ENCODE measurements at regions not wholly inside any gene's neighbourhood (a gene's known extent, or its start where the extent isn't known, plus 50 kb on each side); places are given as distances from the start of the nearest gene placed in this dataset.

DNA sequence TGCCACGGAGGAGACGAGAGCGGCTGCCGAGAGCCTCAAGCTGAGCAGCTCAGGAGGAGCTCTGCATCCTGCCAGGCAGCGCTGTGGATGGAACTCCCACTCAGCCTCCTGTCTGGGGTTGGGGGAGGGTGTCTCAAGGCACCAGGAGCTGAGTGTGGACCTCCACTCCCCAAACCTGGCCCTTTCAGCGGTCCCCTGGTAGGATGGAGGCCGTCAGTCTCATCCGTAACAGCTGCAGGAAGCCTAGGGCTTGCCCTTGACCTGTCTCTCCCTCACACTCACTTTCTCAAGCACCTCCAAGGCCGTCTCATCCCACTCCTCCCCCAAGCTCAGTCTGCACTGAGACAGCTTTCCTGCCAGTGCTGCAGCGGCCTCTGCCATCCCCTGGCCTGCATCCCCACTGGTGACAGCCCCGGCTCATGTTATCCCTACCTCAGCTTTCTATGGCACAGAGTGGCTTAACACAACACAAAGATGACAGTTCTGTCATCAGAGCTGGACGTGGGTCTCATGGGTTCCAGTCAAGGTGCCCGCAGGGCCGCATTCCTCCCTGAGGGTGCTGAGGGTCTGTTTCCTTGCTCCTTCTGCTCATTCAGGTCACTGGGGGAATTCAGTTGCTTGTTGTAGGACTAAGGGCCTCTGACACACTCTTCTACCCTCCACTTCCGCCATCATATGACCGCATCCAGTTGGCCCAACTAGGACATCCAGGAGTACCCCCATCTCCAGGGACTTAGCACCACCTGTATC is 341.9 kb upstream of the B3GAT1 start:
- TF ChIP-seq, protein P1, sequence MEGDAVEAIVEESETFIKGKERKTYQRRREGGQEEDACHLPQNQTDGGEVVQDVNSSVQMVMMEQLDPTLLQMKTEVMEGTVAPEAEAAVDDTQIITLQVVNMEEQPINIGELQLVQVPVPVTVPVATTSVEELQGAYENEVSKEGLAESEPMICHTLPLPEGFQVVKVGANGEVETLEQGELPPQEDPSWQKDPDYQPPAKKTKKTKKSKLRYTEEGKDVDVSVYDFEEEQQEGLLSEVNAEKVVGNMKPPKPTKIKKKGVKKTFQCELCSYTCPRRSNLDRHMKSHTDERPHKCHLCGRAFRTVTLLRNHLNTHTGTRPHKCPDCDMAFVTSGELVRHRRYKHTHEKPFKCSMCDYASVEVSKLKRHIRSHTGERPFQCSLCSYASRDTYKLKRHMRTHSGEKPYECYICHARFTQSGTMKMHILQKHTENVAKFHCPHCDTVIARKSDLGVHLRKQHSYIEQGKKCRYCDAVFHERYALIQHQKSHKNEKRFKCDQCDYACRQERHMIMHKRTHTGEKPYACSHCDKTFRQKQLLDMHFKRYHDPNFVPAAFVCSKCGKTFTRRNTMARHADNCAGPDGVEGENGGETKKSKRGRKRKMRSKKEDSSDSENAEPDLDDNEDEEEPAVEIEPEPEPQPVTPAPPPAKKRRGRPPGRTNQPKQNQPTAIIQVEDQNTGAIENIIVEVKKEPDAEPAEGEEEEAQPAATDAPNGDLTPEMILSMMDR (IDR thresholded peaks at IDR 0.05; ENCODE audit: extremely low read depth, insufficient read depth, missing control alignments): no peak
- no peak for DNase-seq (ENCODE audit: low spot score)
- in situ Hi-C loops (cut with MboI; ENCODE audit: low pct_unique_long_range_greater_than_20kb, low sequenced_read_pairs, unreplicated experiment): no loop called here

GRCh38 chr11:134752964-134753770 is 341.1 kb upstream of the B3GAT1 start:
- in situ Hi-C loops (cut with MboI; ENCODE audit: low pct_unique_long_range_greater_than_20kb, low sequenced_read_pairs, unreplicated experiment): no loop called here
- TF ChIP-seq, protein P1 (IDR thresholded peaks at IDR 0.05; ENCODE audit: extremely low read depth, insufficient read depth, missing control alignments): no peak
- DNase-seq (ENCODE audit: low spot score): no peak

- in situ Hi-C loops (cut with MboI; ENCODE audit: low pct_unique_long_range_greater_than_20kb, low sequenced_read_pairs, unreplicated experiment): no loop called here
- TF ChIP-seq, protein P1 (IDR thresholded peaks at IDR 0.05; ENCODE audit: extremely low read depth, insufficient read depth, missing control alignments): no peak
- DNase-seq (ENCODE audit: low spot score): no peak
Measured at GRCh38 chr11:134752526-134752925, 340.5 kb upstream of the B3GAT1 start.

GRCh38 chr11:134751766-134752165 is 339.7 kb upstream of the B3GAT1 start:
- TF ChIP-seq, protein P1 (IDR thresholded peaks at IDR 0.05; ENCODE audit: extremely low read depth, insufficient read depth, missing control alignments): no peak
- in situ Hi-C loops (cut with MboI; ENCODE audit: low pct_unique_long_range_greater_than_20kb, low sequenced_read_pairs, unreplicated experiment): no loop called here
- DNase-seq (ENCODE audit: low spot score): no peak

- in situ Hi-C loops (cut with MboI; ENCODE audit: low pct_unique_long_range_greater_than_20kb, low sequenced_read_pairs, unreplicated experiment): no loop called here
- TF ChIP-seq, protein P1 (IDR thresholded peaks at IDR 0.05; ENCODE audit: extremely low read depth, insufficient read depth, missing control alignments): no peak
- DNase-seq (ENCODE audit: low spot score): no peak
Measured at GRCh38 chr11:134751031-134751585, 339.1 kb upstream of the B3GAT1 start.

DNA sequence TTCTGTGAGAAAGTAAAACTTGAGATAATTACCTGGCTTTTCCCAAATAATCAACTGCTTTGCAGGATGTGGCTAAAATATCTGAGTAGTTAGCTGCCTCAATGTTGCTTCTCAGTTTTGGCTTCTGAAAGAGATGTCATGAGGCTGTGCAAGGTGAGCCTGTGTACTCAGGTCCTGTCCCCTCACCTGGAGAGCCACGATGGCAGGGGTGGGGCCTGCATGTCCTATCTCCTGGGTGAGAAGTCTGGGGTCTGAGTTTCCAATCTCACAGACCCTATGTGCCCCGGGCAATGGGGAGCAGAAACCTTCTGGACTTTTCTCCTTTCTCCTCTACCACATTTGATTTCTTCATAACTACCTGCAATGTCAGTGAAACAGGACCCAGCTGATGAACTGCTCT is 338.6 kb upstream of the B3GAT1 start:
- DNase-seq (ENCODE audit: low spot score): no peak
- in situ Hi-C loops (cut with MboI; ENCODE audit: low pct_unique_long_range_greater_than_20kb, low sequenced_read_pairs, unreplicated experiment): no loop called here

More for the DNA sequence above, 338.6 kb upstream of the B3GAT1 start:
- TF ChIP-seq, protein P1 (IDR thresholded peaks at IDR 0.05; ENCODE audit: extremely low read depth, insufficient read depth, missing control alignments): no peak
